ENCODE measurements at regions not wholly inside any gene's neighbourhood (a gene's known extent, or its start where the extent isn't known, plus 50 kb on each side); places are given as distances from the start of the nearest gene placed in this dataset.

DNA sequence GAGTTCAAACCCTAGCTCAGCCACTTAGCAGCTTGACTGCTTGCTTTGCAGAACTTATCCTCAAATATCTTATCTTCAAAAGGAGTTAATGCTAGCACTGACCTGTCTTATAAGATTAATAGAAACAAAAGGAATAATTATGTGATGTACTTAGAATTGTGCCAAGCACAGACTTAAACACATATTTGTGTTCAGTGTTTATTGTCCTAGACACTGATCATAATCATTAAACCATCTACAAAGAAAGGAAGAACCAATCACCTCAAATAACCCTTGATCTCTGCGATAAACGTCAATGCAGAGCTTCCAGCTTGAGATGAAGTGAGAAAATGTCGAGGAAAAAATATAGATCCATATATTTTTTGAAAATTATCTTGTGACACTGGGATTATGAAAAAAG, 73.1 kb downstream of the ATXN7L3B start:
- no peak for TF ChIP-seq POLR2A (IDR thresholded peaks at IDR 0.05; ENCODE audit: low read length)
- no peak for TF ChIP-seq GATA1 (IDR thresholded peaks at IDR 0.05; ENCODE audit: low read depth, low read length)

Data from erythroblast (primary cell).